OCI-LY1 (cell line): ENCODE measurements at regions not wholly inside any gene's neighbourhood (a gene's known extent, or its start where the extent isn't known, plus 50 kb on each side); places are given as distances from the start of the nearest gene placed in this dataset.

Experiments used
- H2AFZ ChIP-seq: fragments of 200-600 bp; sonication (generic), shearing (Covaris generic); 2 replicates; pipeline ENCODE4 v1.6.0; 2014; ENCODE audit warnings: antibody characterized with exemption, mild to moderate bottlenecking, low read length
- H3F3A ChIP-seq: fragments of 200-600 bp; sonication (generic), shearing (Covaris generic); 2 replicates; pipeline ENCODE4 v1.6.0; 2014; ENCODE audit warnings: mild to moderate bottlenecking, antibody characterized with exemption, low read length, moderate library complexity; ENCODE audit not compliant: insufficient read depth
- H3K27ac ChIP-seq: fragments of 200-600 bp; sonication (generic); 2 replicates; pipeline ENCODE4 v1.5.1; 2014; ENCODE audit warnings: low read length, mixed run types, mild to moderate bottlenecking, low read depth; ENCODE audit not compliant: poor library complexity, severe bottlenecking
- H3K27me3 ChIP-seq: fragments of 200-600 bp; sonication (generic); 2 replicates; pipeline ENCODE4 v1.6.0; 2014; ENCODE audit warnings: antibody characterized with exemption, mild to moderate bottlenecking, low read length, moderate library complexity; ENCODE audit not compliant: insufficient read depth
- H3K36me3 ChIP-seq: fragments of 200-600 bp; sonication (generic); 2 replicates; pipeline ENCODE4 v1.6.1; 2014; ENCODE audit warnings: mild to moderate bottlenecking, antibody characterized with exemption, low read length, moderate library complexity, mixed read lengths; ENCODE audit not compliant: insufficient read depth
- H3K4me1 ChIP-seq: fragments of 200-600 bp; sonication (generic); 2 replicates; pipeline ENCODE4 v1.5.1; 2014; ENCODE audit warnings: mild to moderate bottlenecking, low read length, moderate library complexity; ENCODE audit not compliant: insufficient read depth, severe bottlenecking
- H3K4me2 ChIP-seq: fragments of 200-600 bp; sonication (generic), shearing (Covaris generic); 2 replicates; pipeline ENCODE4 v1.6.1; 2014; ENCODE audit warnings: low read length
- H3K4me3 ChIP-seq: fragments of 200-600 bp; sonication (generic); 2 replicates; pipeline ENCODE4 v1.5.1; 2014; ENCODE audit warnings: low read length, low read depth, mild to moderate bottlenecking, mixed read lengths; ENCODE audit not compliant: poor library complexity, severe bottlenecking
- H3K79me2 ChIP-seq: fragments of 200-600 bp; shearing (Covaris generic); 2 replicates; pipeline ENCODE4 v1.6.1; 2016; ENCODE audit warnings: mixed run types, low read length, mixed read lengths; ENCODE audit not compliant: insufficient read depth
- H3K9ac ChIP-seq: fragments of 200-600 bp; sonication (generic), shearing (Covaris generic); 2 replicates; pipeline ENCODE4 v1.6.1; 2014; ENCODE audit warnings: mild to moderate bottlenecking, low read length, mixed read lengths
- H3K9me2 ChIP-seq: fragments of 200-600 bp; sonication (generic), shearing (Covaris generic); 2 replicates; pipeline ENCODE4 v1.6.1; 2014; ENCODE audit warnings: low read depth, mild to moderate bottlenecking, low read length, mixed read lengths
- H3K9me3 ChIP-seq: fragments of 200-600 bp; shearing (Covaris generic); 2 replicates; pipeline ENCODE4 v1.6.1; 2014; ENCODE audit warnings: low read length, mixed read lengths
- H4K20me1 ChIP-seq: fragments of 200-600 bp; sonication (generic), shearing (Covaris generic); 2 replicates; pipeline ENCODE4 v1.6.0; 2016; ENCODE audit warnings: mild to moderate bottlenecking, low read length; ENCODE audit not compliant: insufficient read depth
- EZH2 ChIP-seq: fragments of 200-600 bp; sonication (generic), shearing (Covaris generic); IDR thresholded peaks from 2 replicates; pipeline ENCODE4 v1.8.0; 2017; ENCODE audit warnings: borderline replicate concordance, mixed run types, mild to moderate bottlenecking, antibody characterized with exemption, low read length, moderate library complexity, mixed read lengths
- TF ChIP-seq, protein P1 (sequence below): fragments of 200-600 bp; sonication (generic), shearing (Covaris generic); IDR thresholded peaks from 2 replicates; pipeline ENCODE4 v1.5.1; 2017; ENCODE audit warnings: mild to moderate bottlenecking, antibody characterized with exemption, low read length, moderate library complexity, mixed read lengths

DNA sequence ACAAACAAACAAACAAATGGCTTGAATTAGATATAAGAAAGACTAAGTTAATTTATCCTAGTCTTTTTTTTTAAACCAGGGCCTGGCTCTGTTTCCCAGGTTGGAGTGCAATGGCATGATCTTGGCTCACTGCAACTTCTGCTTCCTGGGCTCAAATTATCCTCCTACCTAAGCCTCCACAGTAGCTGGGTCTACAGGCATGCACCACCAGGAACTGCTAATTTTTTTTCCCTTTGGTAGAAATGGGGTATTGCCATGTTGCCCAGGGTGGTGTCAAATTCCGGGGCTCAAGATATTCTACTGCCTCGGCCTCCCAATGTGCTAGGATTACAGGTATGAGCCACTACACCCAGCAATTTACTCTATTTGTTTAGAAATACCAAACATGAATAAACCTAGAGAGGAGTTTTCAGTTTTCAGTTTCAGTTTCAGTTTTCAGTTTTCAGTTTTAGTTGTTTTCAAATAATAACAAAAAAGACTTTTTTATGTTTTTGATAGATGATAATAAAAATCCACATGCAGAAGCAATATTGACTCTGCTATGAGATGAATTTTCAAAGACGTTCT lies 817.0 kb downstream of the FLRT2 start:
- no peaks in the 10 kb centered on the region for H3K9me2 ChIP-seq
- H3K36me3 ChIP-seq, result no peaks in the 10 kb centered on the region
- H3F3A ChIP-seq, result no peaks in the 10 kb centered on the region
- peak overlapping the region; percentile 88 for H2AFZ ChIP-seq
- H3K27me3 ChIP-seq, result no peaks in the 10 kb centered on the region
- H3K9me3 ChIP-seq, result no peaks in the 10 kb centered on the region
- H4K20me1 ChIP-seq, result no peaks in the 10 kb centered on the region
- H3K4me3 ChIP-seq, result peak overlapping the region; percentile 36
- H3K4me1 ChIP-seq, result peaks cover 15% of the 10 kb centered on the region
- H3K27ac ChIP-seq, result peak overlapping the region; percentile 47
- no peak for TF ChIP-seq EZH2
- TF ChIP-seq, protein P1, sequence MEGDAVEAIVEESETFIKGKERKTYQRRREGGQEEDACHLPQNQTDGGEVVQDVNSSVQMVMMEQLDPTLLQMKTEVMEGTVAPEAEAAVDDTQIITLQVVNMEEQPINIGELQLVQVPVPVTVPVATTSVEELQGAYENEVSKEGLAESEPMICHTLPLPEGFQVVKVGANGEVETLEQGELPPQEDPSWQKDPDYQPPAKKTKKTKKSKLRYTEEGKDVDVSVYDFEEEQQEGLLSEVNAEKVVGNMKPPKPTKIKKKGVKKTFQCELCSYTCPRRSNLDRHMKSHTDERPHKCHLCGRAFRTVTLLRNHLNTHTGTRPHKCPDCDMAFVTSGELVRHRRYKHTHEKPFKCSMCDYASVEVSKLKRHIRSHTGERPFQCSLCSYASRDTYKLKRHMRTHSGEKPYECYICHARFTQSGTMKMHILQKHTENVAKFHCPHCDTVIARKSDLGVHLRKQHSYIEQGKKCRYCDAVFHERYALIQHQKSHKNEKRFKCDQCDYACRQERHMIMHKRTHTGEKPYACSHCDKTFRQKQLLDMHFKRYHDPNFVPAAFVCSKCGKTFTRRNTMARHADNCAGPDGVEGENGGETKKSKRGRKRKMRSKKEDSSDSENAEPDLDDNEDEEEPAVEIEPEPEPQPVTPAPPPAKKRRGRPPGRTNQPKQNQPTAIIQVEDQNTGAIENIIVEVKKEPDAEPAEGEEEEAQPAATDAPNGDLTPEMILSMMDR, result no peak
- no peaks in the 10 kb centered on the region for H3K79me2 ChIP-seq
- peak overlapping the region; percentile 49 for H3K4me2 ChIP-seq
- peak overlapping the region; percentile 15; the same call in 1 of the 2 replicates for H3K9ac ChIP-seq

DNA sequence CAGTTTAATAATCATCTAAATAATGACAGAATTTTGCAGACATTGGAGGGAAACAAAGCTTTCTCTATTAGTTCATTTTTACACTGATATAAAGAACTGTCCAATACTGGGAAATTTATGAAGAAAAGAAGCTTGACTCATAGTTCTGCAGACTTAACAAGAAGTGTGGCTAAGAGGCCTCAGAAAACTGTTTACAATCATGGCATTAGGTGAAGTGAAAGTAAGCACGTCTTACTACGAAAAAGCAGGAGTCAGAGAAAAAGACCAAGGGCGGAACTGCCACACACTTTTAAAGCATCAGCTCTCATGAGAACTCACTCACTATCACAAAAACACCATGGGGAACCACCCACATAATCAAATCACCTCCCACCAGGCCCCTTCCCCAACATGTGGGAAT lies 804.4 kb downstream of the FLRT2 start:
- Histone ChIP-seq H3K4me3 (peak overlapping the region; percentile 14), H3K9ac (peak overlapping the region; percentile 7; the same call in 1 of the 2 replicates)

DNA sequence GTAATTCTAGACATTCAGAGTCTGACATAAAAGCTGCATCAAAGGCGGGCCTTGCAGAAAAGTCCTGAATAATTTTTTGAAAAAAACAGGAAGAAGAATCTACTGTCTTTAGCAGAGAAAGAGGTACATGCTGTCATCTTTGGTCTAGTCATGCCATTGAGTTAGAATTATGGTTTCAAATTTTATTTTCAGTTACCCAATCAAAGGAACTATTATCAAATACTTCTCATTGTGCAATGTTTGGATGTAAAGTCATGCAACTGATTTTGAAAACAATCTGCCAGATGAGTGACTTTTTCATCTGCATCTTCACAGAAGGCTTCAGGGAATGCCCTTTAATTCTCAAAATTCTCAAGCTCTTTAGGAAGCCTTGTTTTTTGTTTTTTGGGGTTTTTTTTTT lies 803.5 kb downstream of the FLRT2 start:
- no peaks in the 10 kb centered on the region for H3F3A ChIP-seq
- H3K27ac ChIP-seq, result no peak overlapping the region
- H3K9ac ChIP-seq, result no peak overlapping the region
- H3K79me2 ChIP-seq, result no peaks in the 10 kb centered on the region
- no peaks in the 10 kb centered on the region for H3K36me3 ChIP-seq
- H3K4me3 ChIP-seq, result no peak overlapping the region
- H3K9me2 ChIP-seq, result no peaks in the 10 kb centered on the region
- TF ChIP-seq, protein P1, result no peak
- peaks cover 20% of the 10 kb centered on the region for H3K4me1 ChIP-seq
- H3K27me3 ChIP-seq, result no peaks in the 10 kb centered on the region
- 0 out of 2 replicates have a peak overlapping the region, but pooled peaks have one; percentile 1 for H2AFZ ChIP-seq
- peak overlapping the region; percentile 49 for H3K4me2 ChIP-seq
- H4K20me1 ChIP-seq, result no peaks in the 10 kb centered on the region
- no peaks in the 10 kb centered on the region for H3K9me3 ChIP-seq

More for the DNA sequence above, 804.4 kb downstream of the FLRT2 start:
- H3K36me3 ChIP-seq, result no peaks in the 10 kb centered on the region
- no peaks in the 10 kb centered on the region for H3K79me2 ChIP-seq
- peak overlapping the region; percentile 49 for H3K4me2 ChIP-seq
- peaks cover 20% of the 10 kb centered on the region for H3K4me1 ChIP-seq
- H3K9me3 ChIP-seq, result no peaks in the 10 kb centered on the region
- no peaks in the 10 kb centered on the region for H3K9me2 ChIP-seq
- no peaks in the 10 kb centered on the region for H3F3A ChIP-seq
- H2AFZ ChIP-seq, result 0 out of 2 replicates have a peak overlapping the region, but pooled peaks have one; percentile 1
- H3K27ac ChIP-seq, result peak overlapping the region; percentile 22
- TF ChIP-seq EZH2, result no peak
- TF ChIP-seq, protein P1, result no peak
- no peaks in the 10 kb centered on the region for H4K20me1 ChIP-seq
- H3K27me3 ChIP-seq, result no peaks in the 10 kb centered on the region
